CD14-positive monocyte (primary cell): ENCODE measurements at regions not wholly inside any gene's neighbourhood (a gene's known extent, or its start where the extent isn't known, plus 50 kb on each side); places are given as distances from the start of the nearest gene placed in this dataset.

Experiments used
- DNase-seq, 3 donors: peaks; one replicate each; pipeline ENCODE4 v3.0.0-alpha.2; 2011 to 2022
- H2AFZ ChIP-seq: 2 replicates; pipeline ENCODE4 v1.6.0; 2012; ENCODE audit warnings: mild to moderate bottlenecking, low read depth, low read length, inconsistent platforms; ENCODE audit not compliant: insufficient read depth, poor library complexity, severe bottlenecking
- H3K27ac ChIP-seq, 2 donors: 1 replicate in 1 of 2; 2 replicates in 1 of 2; pipeline ENCODE4 v1.5.1; 2012 to 2013; ENCODE audit warnings: low read length in 2 of 2, control low read depth in 1 of 2, inconsistent platforms in 1 of 2, low read depth in 1 of 2, mild to moderate bottlenecking in 1 of 2
- H3K27me3 ChIP-seq, 2 donors: one replicate each; pipeline versions ENCODE4 v1.6.0 to v1.6.1; 2011 to 2013; ENCODE audit warnings: low read length in 2 of 2; ENCODE audit not compliant: control insufficient read depth in 2 of 2, insufficient read depth in 2 of 2
- H3K36me3 ChIP-seq, 2 donors: replicated peaks in 1 of 2; 1 replicate in 1 of 2; 2 replicates in 1 of 2; pipeline versions ENCODE4 v1.5.1 to v1.6.1; 2012 to 2013; ENCODE audit warnings: low read length in 2 of 2, control low read depth in 1 of 2, inconsistent platforms in 1 of 2, mild to moderate bottlenecking in 1 of 2; ENCODE audit not compliant: insufficient read depth in 2 of 2, control insufficient read depth in 1 of 2
- H3K4me1 ChIP-seq, 2 donors: 1 replicate in 1 of 2; 2 replicates in 1 of 2; pipeline versions ENCODE4 v1.5.1 to v1.6.1; 2012 to 2013; ENCODE audit warnings: low read length in 2 of 2, control low read depth in 1 of 2, inconsistent platforms in 1 of 2, mild to moderate bottlenecking in 1 of 2, moderate library complexity in 1 of 2; ENCODE audit not compliant: insufficient read depth in 2 of 2, control insufficient read depth in 1 of 2
- H3K4me2 ChIP-seq: replicated peaks from 2 replicates; pipeline ENCODE3; 2012; ENCODE audit warnings: low read length, moderate library complexity, mild to moderate bottlenecking; ENCODE audit not compliant: poor library complexity, severe bottlenecking; ENCODE audit errors: extremely low read depth
- H3K4me3 ChIP-seq, 3 experiments: fragments of 200-600 bp in 1 of 3; sonication (generic) in 1 of 3; replicated peaks in 1 of 3; 1 replicate in 2 of 3; 2 replicates in 1 of 3; pipeline ENCODE4 v1.5.1; 2011 to 2013; ENCODE audit warnings: low read length in 3 of 3, mild to moderate bottlenecking in 3 of 3, control low read depth in 2 of 3, low read depth in 2 of 3, inconsistent platforms in 1 of 3, moderate library complexity in 1 of 3
- H3K79me2 ChIP-seq: 2 replicates; pipeline ENCODE4 v1.6.0; 2012; ENCODE audit warnings: mild to moderate bottlenecking, control low read depth, inconsistent platforms, low read length, moderate library complexity; ENCODE audit not compliant: insufficient read depth
- H3K9ac ChIP-seq: 2 replicates; pipeline ENCODE4 v1.6.0; 2017; ENCODE audit warnings: low read length, mild to moderate bottlenecking; ENCODE audit not compliant: insufficient read depth, poor library complexity, severe bottlenecking
- H3K9me3 ChIP-seq, 2 donors: replicated peaks in 1 of 2; 1 replicate in 1 of 2; 2 replicates in 1 of 2; pipeline versions ENCODE4 v1.5.1 to v1.6.1; 2012 to 2013; ENCODE audit warnings: low read length in 2 of 2, control low read depth in 1 of 2; ENCODE audit not compliant: control insufficient read depth in 1 of 2, insufficient read depth in 1 of 2
- H4K20me1 ChIP-seq: 2 replicates; pipeline ENCODE4 v1.6.0; 2012; ENCODE audit warnings: mild to moderate bottlenecking, low read length, control low read depth, moderate library complexity; ENCODE audit not compliant: insufficient read depth
- H3K27ac Mint-ChIP-seq, 7 donors: one replicate each; pipeline ENCODE4 v1.8.0; 2020; ENCODE audit warnings: mild to moderate bottlenecking in 7 of 7, mixed read lengths in 7 of 7, moderate library complexity in 6 of 7, inconsistent platforms in 2 of 7
- H3K27me3 Mint-ChIP-seq, 3 donors: one replicate each; pipeline ENCODE4 v1.8.0; 2021 to 2022; ENCODE audit warnings: low read depth in 3 of 3, mild to moderate bottlenecking in 3 of 3, mixed read lengths in 3 of 3, moderate library complexity in 3 of 3, inconsistent platforms in 1 of 3
- H3K36me3 Mint-ChIP-seq, 2 donors: one replicate each; pipeline ENCODE4 v1.8.0; 2020; ENCODE audit warnings: mixed read lengths in 2 of 2, inconsistent platforms in 1 of 2, mild to moderate bottlenecking in 1 of 2
- H3K4me1 Mint-ChIP-seq: one replicate; pipeline ENCODE4 v1.8.0; 2020; ENCODE audit warnings: mild to moderate bottlenecking, mixed read lengths
- H3K4me3 Mint-ChIP-seq, 2 donors: one replicate each; pipeline ENCODE4 v1.8.0; 2020; ENCODE audit warnings: mild to moderate bottlenecking in 2 of 2, mixed read lengths in 2 of 2, moderate library complexity in 1 of 2
- H3K9me3 Mint-ChIP-seq, 7 donors: one replicate each; pipeline ENCODE4 v1.8.0; 2020 to 2022; ENCODE audit warnings: mixed read lengths in 7 of 7, mild to moderate bottlenecking in 6 of 7, moderate library complexity in 6 of 7, inconsistent platforms in 2 of 7
- WGBS: methylation state at CpG from one replicate; pipeline ENCODE4 v1.1.5; 2013; ENCODE audit warnings: missing lambda C conversion rate; ENCODE audit not compliant: insufficient coverage; 5-methylcytosine and 5-hydroxymethylcytosine counted together
- intact Hi-C, 2 donors: fragments of 100-400 bp; cut with micrococcal nuclease; formaldehyde crosslinking; loops; one replicate each; pipeline versions ENCODE4 v1.15.0 to v1.15.1; 2023
- TF ChIP-seq, protein P1 (sequence below): fragments of 200-600 bp; IDR thresholded peaks from one replicate; pipeline ENCODE4 v1.8.0; 2022; ENCODE audit warnings: antibody characterized with exemption, mild to moderate bottlenecking

DNA sequence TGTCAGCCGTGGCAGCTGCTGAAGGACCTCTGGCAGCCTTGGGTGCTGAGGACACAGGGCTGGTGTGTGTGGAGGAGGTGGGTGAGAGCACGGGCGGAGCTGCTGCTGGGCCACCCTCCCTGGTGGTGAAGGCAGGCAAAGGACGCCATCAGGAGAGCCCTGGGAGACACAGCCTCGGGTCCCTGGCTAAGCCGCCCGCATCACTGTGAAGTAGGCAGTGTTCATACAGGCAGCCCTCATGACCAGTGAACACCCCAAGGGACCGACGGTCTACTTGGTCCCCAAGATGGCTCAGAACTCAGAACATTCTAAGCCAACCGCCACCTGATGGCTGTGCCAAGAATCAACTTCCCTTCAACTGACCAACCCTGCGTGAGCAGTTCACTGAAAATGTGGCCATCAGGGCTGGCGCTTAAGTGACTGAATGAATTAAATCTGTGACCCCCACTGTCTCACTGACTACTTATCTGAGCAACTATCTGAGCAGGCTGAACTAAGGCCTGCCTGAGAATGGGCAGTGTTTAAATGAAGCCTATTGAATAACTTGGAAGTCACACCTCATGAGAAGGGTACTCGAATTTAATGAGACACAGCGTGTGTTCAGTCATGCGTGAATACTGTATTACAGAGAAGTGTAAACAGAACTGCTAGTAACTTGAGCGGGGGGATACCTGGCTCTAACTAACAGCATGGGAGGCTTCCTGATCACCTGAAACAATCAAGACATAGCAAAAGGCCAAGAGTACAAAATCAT lies 54.7 kb upstream of the SIMC1 start:
- Mint-ChIP-seq H3K27me3 (peaks cover 7 to 22% (median 15%) of the 10 kb centered on the region in 3 donors), H3K9me3 (peaks cover 0 to 1% (median 0%) of the 10 kb centered on the region in 7 donors), H3K27ac (no peak overlapping the region), H3K4me1 (no peaks in the 10 kb centered on the region), H3K36me3 (no peaks in the 10 kb centered on the region), H3K4me3 (no peak overlapping the region)
- no peak overlapping the region for H2AFZ ChIP-seq
- no peaks in the 10 kb centered on the region for H3K36me3 ChIP-seq
- H3K9ac ChIP-seq: no peak overlapping the region
- H3K4me3 ChIP-seq: no peak overlapping the region
- no peaks in the 10 kb centered on the region for H4K20me1 ChIP-seq
- no peaks in the 10 kb centered on the region for H3K4me1 ChIP-seq
- intact Hi-C loops: no loop called here
- no peaks in the 10 kb centered on the region for H3K9me3 ChIP-seq
- peaks cover 2% of the 10 kb centered on the region in 2 donors for H3K27me3 ChIP-seq
- TF ChIP-seq, protein P1, sequence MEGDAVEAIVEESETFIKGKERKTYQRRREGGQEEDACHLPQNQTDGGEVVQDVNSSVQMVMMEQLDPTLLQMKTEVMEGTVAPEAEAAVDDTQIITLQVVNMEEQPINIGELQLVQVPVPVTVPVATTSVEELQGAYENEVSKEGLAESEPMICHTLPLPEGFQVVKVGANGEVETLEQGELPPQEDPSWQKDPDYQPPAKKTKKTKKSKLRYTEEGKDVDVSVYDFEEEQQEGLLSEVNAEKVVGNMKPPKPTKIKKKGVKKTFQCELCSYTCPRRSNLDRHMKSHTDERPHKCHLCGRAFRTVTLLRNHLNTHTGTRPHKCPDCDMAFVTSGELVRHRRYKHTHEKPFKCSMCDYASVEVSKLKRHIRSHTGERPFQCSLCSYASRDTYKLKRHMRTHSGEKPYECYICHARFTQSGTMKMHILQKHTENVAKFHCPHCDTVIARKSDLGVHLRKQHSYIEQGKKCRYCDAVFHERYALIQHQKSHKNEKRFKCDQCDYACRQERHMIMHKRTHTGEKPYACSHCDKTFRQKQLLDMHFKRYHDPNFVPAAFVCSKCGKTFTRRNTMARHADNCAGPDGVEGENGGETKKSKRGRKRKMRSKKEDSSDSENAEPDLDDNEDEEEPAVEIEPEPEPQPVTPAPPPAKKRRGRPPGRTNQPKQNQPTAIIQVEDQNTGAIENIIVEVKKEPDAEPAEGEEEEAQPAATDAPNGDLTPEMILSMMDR: no peak
- no peak for DNase-seq
- H3K27ac ChIP-seq: no peak overlapping the region
- WGBS: 88% methylated on average over 9 of the region's 16 CpGs
- no peak overlapping the region for H3K4me2 ChIP-seq
- H3K79me2 ChIP-seq: no peaks in the 10 kb centered on the region

- H3K9ac ChIP-seq: no peak overlapping the region
- no peak overlapping the region for H2AFZ ChIP-seq
- no peak overlapping the region for H3K4me3 Mint-ChIP-seq
- no peak overlapping the region for H3K27ac Mint-ChIP-seq
- 93% methylated on average over 3 of the region's 6 CpGs for WGBS
- no peak for DNase-seq
- H3K4me2 ChIP-seq: no peak overlapping the region
- peaks cover 0 to 2% of the 10 kb centered on the region in 2 donors for H3K27me3 ChIP-seq
- peaks cover 7 to 23% (median 15%) of the 10 kb centered on the region in 3 donors for H3K27me3 Mint-ChIP-seq
- H4K20me1 ChIP-seq: no peaks in the 10 kb centered on the region
- no peaks in the 10 kb centered on the region for H3K79me2 ChIP-seq
- no peak overlapping the region for H3K27ac ChIP-seq
- no peaks in the 10 kb centered on the region for H3K9me3 Mint-ChIP-seq
- no peaks in the 10 kb centered on the region for H3K4me1 Mint-ChIP-seq
- no peaks in the 10 kb centered on the region for H3K9me3 ChIP-seq
- TF ChIP-seq, protein P1: no peak
- H3K4me3 ChIP-seq: no peak overlapping the region
- no peaks in the 10 kb centered on the region for H3K36me3 Mint-ChIP-seq
- no peaks in the 10 kb centered on the region for H3K4me1 ChIP-seq
- no peaks in the 10 kb centered on the region for H3K36me3 ChIP-seq
- intact Hi-C loops: no loop called here
These were observed 53.6 kb upstream of the SIMC1 start for GRCh38 chr5:176184608-176185132.
